GM19395 (cell line): ENCODE measurements at regions not wholly inside any gene's neighbourhood (a gene's known extent, or its start where the extent isn't known, plus 50 kb on each side); places are given as distances from the start of the nearest gene placed in this dataset.

Experiments
- ATAC-seq: cut with Tn5 transposase; IDR thresholded peaks from one replicate; pipeline ENCODE4 v1.9.1; 2021; ENCODE audit warnings: mild to moderate bottlenecking, moderate library complexity; ENCODE audit not compliant: unreplicated experiment

DNA sequence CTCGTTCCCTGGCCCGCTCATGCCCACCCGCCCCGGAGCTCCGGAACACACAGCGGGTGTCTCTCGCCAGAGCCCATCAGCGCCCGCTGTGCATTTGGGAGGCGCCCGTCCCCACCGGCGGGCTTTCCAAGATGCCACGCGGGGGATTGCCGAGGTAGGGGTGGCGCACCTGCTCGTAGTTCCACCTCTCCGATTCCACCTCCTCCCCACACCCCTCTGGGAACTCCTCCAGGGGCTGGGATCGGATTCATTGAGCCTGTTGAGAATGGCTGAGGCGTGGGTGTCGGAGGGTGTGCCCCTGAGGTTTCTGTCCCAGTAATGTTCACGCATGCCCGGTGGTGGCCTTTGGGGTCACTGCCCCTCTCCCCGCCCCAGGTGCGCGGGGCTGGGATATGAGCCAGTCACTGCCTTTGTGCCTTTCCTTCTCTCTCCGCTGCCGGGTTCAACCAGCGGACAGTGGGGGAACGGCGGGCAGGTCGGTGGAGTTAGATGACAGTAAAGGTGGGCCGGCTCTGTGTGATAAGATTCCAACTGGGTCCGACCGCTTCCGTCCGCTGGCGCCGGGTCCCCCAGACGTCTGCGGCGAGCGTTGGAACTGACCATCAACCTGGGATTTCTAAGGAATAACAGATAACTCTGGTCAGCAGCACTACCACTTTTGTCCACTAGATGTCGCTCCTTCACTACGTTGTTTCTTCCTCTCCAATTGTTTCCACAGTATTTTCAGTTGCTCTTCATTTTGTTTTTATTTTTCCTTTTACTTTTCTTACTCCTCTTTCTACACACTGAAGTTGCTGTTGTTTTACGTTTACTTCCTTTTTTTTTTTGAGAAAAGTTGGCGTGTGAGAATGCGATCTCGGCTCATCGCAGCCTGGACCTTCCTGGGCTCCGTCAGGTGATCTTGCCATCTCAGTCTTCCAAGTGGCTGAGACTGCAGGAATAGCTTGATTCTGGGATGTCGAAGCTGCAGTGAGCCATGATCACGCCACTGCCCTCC is 178.1 kb upstream of the ALG10B start:
- ATAC-seq, result peak; percentile 83

- no peak for ATAC-seq
Measured at GRCh38 chr12:38139456-38139855, 177.1 kb upstream of the ALG10B start.

DNA sequence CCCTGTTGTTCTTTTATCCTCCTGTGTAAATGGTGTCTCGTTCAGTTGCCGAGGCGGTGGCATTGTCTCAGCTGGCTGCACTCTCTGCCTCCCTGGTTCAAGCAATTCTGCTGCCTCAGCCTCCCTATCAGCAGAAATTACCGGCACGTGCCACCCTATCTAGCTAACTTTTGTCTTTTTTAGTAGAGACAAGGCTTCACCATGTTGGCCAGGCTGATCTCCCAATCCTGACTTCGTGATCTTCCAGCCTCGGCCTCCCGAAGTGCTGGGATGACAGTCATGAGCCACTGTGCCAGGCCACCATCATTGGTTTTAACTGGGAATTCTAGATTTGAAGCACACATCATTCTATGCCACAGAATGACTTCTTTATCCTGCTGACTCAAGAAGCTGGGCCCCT is 175.3 kb upstream of the ALG10B start:
- no peak for ATAC-seq

DNA sequence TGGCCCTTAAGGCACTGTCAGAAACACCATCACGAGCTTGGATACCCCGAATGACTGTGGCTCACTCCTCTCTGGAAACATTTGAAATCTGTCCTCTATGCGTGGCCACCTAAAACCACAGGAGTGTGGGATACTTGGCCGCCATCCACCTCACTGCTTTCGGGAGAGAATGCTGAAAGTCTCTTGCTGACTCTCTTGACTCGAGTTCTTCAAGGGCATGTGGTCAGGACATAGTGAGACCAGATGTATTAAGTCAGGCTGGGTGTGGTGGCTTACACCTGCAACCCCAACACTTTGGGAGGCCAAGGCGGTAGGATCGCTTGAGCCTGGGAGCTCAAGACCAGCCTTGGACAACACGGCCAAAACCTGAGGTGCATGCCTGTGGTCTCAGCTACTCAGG is 174.7 kb upstream of the ALG10B start:
- ATAC-seq, result no peak

DNA sequence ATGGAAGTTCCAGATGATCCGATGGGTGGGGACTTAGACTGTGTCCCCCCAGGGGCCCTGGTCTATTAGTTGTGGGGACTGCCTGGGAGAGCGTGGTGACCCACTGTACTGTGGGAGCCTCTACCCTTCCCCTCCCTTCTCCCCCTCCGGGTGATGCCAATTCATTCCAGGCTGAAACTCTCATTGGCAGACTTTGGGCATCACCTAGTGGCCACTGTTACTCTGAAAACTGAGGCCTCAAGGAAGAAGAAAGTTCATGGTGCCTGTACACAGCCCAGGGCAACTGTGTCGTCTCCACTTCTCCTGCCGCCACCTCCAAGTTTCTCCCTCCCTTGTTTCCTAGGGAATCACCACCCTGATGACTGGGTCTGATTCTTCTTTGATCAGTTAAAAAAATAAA is 173.6 kb upstream of the ALG10B start:
- no peak for ATAC-seq

DNA sequence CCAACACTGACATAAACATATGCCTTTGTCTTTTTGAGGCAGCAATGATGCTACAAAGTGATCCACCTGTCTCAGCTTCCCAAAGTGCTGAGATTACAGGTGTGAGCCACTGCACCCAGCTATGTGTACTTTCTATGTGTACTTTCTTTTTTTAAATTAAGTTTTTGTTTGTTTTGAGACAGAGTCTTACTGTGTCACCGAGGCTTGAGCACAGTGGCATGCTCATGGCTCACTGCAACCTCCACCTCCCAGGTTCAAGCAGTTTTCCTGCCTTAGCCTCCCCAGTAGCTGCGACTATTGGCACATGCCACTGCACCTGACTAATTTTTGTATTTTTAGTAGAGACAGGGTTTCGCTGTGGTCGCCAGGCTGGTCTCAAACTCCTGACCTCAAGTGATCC is 172.5 kb upstream of the ALG10B start:
- no peak for ATAC-seq

DNA sequence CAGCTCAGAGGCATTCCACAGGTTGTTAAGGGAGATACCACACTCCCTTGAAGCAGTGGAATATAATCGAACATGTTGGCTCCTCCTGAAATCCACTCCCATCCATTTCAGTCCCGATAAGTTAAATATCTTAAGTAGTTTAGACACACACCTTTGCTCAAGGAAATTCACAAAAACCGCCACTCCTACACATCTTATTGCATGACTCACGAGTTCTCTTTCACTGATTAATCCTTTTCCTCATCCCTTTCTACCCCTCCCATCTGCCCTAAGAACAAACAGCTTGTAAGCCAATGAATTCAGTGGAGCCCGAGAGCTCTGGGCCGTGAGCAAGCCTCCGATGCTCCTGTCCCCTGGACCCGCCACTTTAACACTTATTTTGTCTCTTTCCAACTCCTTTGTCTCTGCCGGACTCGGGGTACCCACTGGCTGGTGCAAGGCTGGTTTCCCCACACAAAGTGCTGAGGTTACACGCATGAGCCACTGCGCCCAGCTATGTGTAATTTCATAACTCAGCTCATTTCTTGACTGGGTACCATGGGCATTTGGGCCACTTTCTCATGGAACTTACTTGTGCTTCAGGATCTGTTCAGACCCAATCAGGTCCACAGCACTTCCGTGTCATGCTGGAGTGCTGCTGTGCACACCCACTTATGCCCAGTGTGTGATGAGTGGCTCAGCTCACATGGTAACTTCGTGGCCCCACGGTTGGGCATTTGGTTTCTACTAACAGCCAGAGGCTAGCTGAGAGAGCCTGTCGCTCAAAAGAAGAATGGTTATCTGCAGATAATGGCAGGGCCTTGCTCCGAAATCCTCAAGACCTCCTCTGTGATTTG is 171.8 kb upstream of the ALG10B start:
- ATAC-seq, result no peak

DNA sequence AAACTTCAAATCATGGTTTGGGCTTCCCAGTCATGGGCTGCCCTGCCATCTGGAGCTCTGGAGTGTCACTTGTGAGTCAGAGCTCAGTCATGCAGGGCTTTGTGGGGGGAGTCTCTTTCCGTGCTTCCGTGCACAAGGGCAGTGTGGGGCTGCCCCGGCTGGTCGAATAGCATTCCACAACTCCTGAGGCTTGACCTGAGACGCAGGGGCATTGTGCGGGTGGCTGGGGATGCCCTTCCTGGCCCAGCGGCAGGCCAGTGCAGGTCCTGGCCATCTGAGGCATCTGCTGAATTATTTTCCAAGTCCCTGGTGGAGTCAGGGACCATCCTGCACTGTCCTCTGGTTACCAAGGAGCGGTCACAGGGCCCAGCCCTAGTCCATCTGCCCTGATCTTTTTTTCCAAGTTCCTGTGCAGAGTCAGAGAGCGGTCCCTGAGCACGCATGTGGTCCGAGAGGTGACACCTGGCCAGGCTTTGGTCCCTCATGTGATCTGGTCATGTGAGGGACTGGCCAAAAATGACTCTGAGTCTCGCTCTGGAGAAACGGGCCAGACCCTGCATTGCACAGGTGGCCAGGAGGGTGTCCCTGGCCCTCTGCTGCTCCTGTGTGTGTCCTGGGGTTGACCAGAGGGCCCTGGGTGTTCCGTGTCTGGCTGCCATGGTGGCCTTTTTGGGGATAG is 167.0 kb upstream of the ALG10B start:
- ATAC-seq, result no peak

- no peak for ATAC-seq
Measured at GRCh38 chr12:38151991-38152700, 164.4 kb upstream of the ALG10B start.

GRCh38 chr12:38152816-38153736 is 163.5 kb upstream of the ALG10B start:
- ATAC-seq, result no peak

GRCh38 chr12:38153737-38154061 is 162.9 kb upstream of the ALG10B start:
- no peak for ATAC-seq

DNA sequence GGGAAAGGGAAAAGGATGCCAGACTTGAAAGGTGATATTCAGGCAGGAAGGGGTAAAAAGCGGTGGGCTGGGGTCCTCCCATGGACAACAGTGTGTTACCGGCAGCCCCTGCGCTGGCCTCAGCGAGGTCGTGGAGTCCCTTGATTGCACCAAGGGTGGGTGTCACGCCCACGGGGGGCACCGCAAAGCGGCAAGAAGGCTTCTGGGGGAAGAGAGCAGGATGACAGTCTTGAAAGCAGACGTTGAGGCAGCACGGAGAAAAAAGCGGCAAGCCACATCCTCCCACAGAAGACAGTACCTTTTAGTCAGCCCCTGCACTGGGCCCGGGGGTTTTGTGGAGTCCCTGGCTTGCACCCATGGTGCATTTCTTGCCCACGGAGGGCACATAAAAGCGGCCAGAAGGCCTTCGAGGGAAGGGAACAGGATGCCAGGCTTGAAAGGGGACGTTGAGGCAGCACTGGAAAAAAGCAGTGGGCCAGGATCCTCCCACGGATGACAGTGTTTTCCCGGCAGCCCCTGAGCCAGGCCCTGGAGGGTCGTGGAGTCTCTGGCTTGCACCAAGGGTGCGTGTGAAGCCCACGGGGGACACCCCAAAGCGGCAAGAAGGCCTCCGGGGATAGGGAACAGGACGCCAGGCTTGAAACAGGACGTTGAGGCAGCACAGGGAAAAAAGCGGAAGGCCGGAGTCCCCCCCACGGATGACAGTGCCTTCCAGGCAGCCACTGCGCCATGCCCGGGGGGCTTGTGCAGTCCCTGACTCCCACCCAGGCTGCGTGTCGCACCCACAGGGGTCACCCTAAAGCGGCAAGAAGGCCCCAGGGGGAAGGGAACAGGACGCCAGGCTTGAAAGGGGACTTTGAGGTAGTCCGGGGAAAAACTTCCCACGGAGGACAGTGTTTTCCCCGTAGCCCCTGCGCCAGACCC is 162.2 kb upstream of the ALG10B start:
- no peak for ATAC-seq

GRCh38 chr12:38155020-38155395 is 161.6 kb upstream of the ALG10B start:
- ATAC-seq, result no peak

DNA sequence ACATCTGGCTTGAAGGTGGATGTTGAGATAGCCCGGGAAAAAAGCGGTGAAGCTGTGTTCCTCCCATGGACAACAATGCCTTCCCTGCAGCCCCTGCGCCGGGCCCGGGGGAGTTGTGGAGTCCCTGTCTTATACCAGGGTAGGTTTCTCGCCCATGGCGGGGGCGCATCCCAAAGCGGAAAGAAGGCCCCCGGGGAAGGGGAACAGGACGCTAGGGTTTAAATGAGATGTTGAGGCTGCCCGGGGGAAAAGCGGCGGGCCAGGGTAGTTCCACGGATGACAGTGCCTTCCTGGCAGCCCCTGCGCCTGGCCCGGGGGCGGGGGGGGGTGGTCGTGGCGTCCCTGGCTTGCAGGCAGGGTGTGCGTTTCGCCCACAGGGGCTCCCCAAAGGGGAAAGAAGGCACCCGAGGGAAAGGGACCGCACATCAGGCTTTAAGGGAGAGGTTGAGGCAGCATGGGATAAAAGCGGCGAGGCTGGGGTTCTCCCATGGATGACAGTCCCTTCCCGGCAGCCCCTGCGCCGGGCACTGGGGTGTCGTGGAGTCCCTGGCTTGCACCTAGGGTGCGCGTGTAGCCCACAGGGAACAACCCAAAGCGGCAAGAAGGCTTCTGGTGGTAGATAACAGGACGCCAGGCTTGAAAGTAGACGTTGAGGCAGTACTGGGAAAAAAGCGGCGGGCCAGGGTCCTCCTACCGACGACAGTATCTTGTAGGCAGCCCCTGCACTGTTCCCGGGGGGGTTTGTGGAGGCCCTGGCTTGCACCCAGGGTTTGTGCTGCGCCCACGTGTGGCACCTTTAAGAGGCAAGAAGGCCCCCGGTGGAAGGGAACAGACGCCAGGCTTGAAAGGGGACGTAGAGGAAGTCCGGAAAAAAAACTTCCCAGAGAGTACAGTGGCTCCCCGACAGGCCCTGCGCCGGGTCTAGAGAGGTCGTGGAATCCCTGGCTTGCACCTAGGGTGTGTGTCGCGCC is 160.8 kb upstream of the ALG10B start:
- no peak for ATAC-seq

GRCh38 chr12:38156497-38157245 is 159.9 kb upstream of the ALG10B start:
- no peak for ATAC-seq

- ATAC-seq, result no peak
Measured at GRCh38 chr12:38157274-38157932, 159.2 kb upstream of the ALG10B start.
